Natural killer cell treated with Interleukin-12 subunit alpha and Interleukin-12 subunit beta and Interleukin-15 and Interleukin-18, amount 100 ng/mL, for 72 hours (primary cell): ENCODE measurements at regions not wholly inside any gene's neighbourhood (a gene's known extent, or its start where the extent isn't known, plus 50 kb on each side); places are given as distances from the start of the nearest gene placed in this dataset.

Experiments
- ATAC-seq, 2 donors: fragments of 150-1000 bp; cut with Tn5 transposase in 1 of 2; sonication (Bioruptor Pico), chemical (Tn5 transposase) in 1 of 2; 2 replicates each; pipeline ENCODE4 v1.10.0; 2021
- DNase-seq: peaks from one replicate; pipeline ENCODE4 v3.0.0; 2022; ENCODE audit warnings: low spot score
- H3K27ac Mint-ChIP-seq, 2 donors: 1 replicate in 1 of 2; 2 replicates in 1 of 2; pipeline ENCODE4 v1.8.0; 2022; ENCODE audit warnings: mixed read lengths in 2 of 2, mild to moderate bottlenecking in 1 of 2, moderate library complexity in 1 of 2
- H3K27me3 Mint-ChIP-seq, 2 donors: 1 replicate in 1 of 2; 2 replicates in 1 of 2; pipeline ENCODE4 v1.8.0; 2022; ENCODE audit warnings: mixed read lengths in 2 of 2
- H3K36me3 Mint-ChIP-seq: one replicate; pipeline ENCODE4 v1.8.0; 2022; ENCODE audit warnings: mixed read lengths
- H3K4me1 Mint-ChIP-seq, 2 donors: 1 replicate in 1 of 2; 2 replicates in 1 of 2; pipeline ENCODE4 v1.8.0; 2022; ENCODE audit warnings: low read depth in 2 of 2, mixed read lengths in 2 of 2, mild to moderate bottlenecking in 1 of 2
- H3K4me3 Mint-ChIP-seq: one replicate; pipeline ENCODE4 v1.8.0; 2022; ENCODE audit warnings: mixed read lengths
- H3K9me3 Mint-ChIP-seq: 2 replicates; pipeline ENCODE4 v1.8.0; 2022; ENCODE audit warnings: mixed read lengths

DNA sequence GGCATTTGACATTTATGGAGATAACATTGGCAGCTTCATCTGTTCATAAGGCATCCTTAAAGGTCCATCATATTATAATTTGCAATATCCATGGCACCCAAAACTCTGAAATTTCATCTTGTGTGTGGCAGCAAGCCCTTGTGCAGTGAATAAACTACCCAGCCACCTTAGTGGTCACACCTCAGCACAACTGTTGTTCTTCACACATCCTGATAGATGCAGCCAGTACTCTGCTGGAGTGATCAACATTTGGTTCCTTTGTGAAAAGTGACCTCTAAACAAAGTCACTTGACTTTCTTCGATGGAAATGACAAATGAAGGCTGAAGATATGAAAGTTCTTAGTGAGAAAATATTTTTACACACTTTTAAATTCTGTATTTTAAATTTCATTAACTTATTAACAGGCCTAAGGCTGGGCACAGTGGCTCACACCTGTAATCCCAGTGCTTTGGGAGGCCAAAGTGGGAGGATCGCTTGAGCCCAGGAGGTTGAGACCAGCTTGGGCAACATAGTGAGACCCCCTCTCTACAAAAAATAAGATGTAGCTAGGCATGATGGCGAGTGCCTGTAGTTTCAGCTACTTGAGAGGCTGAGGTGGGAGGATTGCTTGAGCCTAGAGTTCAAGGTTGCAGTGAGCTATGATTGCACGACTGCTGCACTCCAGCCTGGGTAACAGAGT, 161.4 kb downstream of the SPRY1 start:
- Mint-ChIP-seq H3K27ac (no peak overlapping the region), H3K9me3 (no peaks in the 10 kb centered on the region), H3K4me1 (peaks cover 10 to 11% of the 10 kb centered on the region in 2 donors), H3K27me3 (no peaks in the 10 kb centered on the region), H3K36me3 (no peaks in the 10 kb centered on the region), H3K4me3 (no peak overlapping the region)
- DNase-seq (no peak), ATAC-seq (no peak)

DNA sequence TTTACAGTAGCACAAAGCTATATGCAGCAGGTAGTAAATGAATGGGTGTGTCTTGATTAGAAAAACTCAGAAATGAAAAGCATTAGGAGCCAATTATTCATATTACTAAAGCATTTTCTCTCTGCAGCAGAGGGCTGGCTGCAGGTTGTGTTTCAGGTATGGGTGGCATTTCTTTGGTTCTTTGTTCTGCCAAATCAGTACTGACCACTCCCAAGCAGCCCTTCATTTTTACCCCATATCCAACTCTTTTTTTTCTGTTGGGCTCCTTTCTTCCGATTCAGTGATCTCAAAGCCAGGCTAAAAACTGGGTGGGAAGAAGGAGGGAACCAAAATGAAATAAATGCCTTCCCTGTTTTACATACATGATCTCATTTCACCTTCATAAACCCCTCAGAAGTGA, 162.3 kb downstream of the SPRY1 start:
- no peak overlapping the region for H3K4me3 Mint-ChIP-seq
- H3K36me3 Mint-ChIP-seq, result no peaks in the 10 kb centered on the region
- H3K27ac Mint-ChIP-seq, result no peak overlapping the region
- peaks cover 3% of the 10 kb centered on the region in 2 donors for H3K4me1 Mint-ChIP-seq
- no peak for DNase-seq
- no peak for ATAC-seq
- no peaks in the 10 kb centered on the region for H3K27me3 Mint-ChIP-seq
- no peaks in the 10 kb centered on the region for H3K9me3 Mint-ChIP-seq

DNA sequence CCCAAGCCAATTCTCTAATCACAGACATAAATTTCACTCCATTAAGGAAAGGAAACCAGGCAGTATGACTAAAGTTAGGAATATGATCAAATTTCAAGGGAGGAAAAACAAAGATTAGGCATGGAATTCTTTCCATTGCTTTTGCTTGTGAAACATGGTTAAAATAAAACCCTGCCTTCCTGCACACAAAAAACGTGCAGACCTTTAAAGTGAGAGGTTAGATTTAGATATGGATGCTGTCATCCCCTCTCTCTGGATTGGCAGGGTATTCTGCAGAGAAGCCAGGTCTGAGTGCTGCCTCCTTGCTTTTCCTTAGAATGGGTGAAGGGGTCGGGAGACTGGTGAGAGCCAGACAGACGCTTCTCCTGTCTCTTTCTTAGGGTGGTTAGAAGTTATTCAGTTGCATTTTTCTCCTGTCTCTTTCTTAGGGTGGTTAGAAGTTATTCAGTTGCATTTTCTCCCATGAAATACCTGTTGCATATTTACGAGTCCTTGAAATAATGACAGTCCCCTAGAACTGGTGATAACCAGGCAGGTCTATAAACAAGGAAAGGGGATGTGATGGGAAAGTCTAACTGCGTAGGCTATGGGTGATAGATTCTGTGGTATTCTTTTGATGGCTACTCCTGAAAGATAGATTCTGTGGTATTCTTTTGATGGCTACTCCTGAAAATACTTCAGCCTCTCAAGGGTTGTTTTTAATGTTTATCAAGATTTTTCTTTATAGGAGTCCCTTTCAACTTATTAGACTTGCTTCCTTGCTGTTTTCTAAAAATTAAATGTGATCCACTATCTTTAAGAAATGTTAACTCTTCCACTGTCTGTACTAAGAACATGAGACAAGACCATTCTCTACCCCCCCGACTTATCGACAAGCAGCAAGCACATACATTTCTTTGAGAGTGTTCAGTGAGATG, 163.6 kb downstream of the SPRY1 start:
- Mint-ChIP-seq H3K4me3 (no peak overlapping the region), H3K4me1 (peaks cover 6 to 7% of the 10 kb centered on the region in 2 donors), H3K36me3 (no peaks in the 10 kb centered on the region), H3K9me3 (no peaks in the 10 kb centered on the region), H3K27ac (no peak overlapping the region), H3K27me3 (no peaks in the 10 kb centered on the region)
- no peak for ATAC-seq
- no peak for DNase-seq

GRCh38 chr4:123561525-123561924, 164.9 kb downstream of the SPRY1 start:
- Mint-ChIP-seq H3K36me3 (peaks cover 1% of the 10 kb centered on the region), H3K4me3 (no peak overlapping the region), H3K27ac (no peak overlapping the region), H3K9me3 (no peaks in the 10 kb centered on the region), H3K27me3 (peaks cover 0 to 3% of the 10 kb centered on the region in 2 donors), H3K4me1 (peaks cover 6 to 7% of the 10 kb centered on the region in 2 donors)
- ATAC-seq (no peak), DNase-seq (no peak)

GRCh38 chr4:123562994-123563750, 166.6 kb downstream of the SPRY1 start:
- Mint-ChIP-seq H3K36me3 (peaks cover 13% of the 10 kb centered on the region), H3K9me3 (no peaks in the 10 kb centered on the region), H3K27me3 (peaks cover 0 to 3% of the 10 kb centered on the region in 2 donors), H3K27ac (no peak overlapping the region), H3K4me3 (no peak overlapping the region), H3K4me1 (peaks cover 6 to 7% of the 10 kb centered on the region in 2 donors)
- ATAC-seq (no peak), DNase-seq (no peak)

GRCh38 chr4:123564758-123565346, 168.3 kb downstream of the SPRY1 start:
- Mint-ChIP-seq H3K9me3 (no peaks in the 10 kb centered on the region), H3K27ac (peak overlapping the region in 1 of 2 donors; percentile 4)
- peak; percentile 95 to 97 for ATAC-seq

DNA sequence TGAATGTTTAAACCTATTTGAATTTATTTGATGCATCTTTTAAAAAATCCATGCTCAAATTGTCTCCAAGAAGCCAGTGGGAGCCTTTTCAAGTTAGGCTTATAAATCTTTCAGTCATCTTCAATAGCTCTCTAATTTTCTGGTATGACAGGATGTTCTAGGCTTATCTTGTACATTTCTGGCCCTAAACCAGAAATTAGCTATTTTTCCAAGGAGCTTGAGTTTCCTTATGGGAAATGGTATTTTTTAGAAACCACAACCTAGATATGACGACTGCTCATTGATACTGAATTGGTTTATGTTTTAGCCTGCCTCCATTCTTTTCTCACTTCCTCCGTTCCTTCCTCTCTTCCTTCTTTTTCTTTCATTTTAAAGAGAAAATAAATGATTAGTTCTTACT, 172.3 kb downstream of the SPRY1 start:
- no peak for DNase-seq

More at GRCh38 chr4:123564758-123565346, 168.3 kb downstream of the SPRY1 start:
- Mint-ChIP-seq H3K36me3 (peaks cover 13% of the 10 kb centered on the region), H3K27me3 (peaks cover 0 to 3% of the 10 kb centered on the region in 2 donors), H3K4me1 (peaks cover 6 to 7% of the 10 kb centered on the region in 2 donors), H3K4me3 (no peak overlapping the region)
- DNase-seq, result peak; percentile 68

DNA sequence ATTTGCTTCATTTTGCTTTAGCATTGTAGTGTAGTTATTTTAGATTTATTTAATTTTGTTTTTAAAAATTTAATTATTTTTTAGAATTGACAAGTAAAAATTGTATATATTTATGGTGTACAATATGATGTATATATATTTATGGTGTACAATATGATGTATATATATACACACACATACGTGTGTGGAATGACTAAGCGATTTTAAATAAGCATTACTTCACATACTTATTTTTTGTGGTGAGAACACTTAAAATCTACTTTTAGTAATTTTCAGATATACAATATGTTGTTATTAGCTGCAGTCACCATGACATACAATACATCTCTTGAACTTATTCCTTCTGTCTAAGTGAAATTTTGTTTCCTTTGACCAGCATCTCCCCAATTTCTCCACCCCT, 172.9 kb downstream of the SPRY1 start:
- Mint-ChIP-seq H3K9me3 (no peaks in the 10 kb centered on the region), H3K4me3 (no peak overlapping the region), H3K27ac (no peak overlapping the region), H3K36me3 (peaks cover 13% of the 10 kb centered on the region), H3K27me3 (peaks cover 0 to 3% of the 10 kb centered on the region in 2 donors), H3K4me1 (peaks cover 6 to 8% of the 10 kb centered on the region in 2 donors)
- DNase-seq (no peak), ATAC-seq (no peak)

More for the DNA sequence above, 172.3 kb downstream of the SPRY1 start:
- Mint-ChIP-seq H3K4me3 (no peak overlapping the region), H3K4me1 (peaks cover 6 to 7% of the 10 kb centered on the region in 2 donors), H3K27ac (no peak overlapping the region), H3K27me3 (peaks cover 0 to 3% of the 10 kb centered on the region in 2 donors), H3K9me3 (no peaks in the 10 kb centered on the region), H3K36me3 (peaks cover 13% of the 10 kb centered on the region)
- ATAC-seq, result no peak

- H3K4me3 Mint-ChIP-seq, result no peak overlapping the region
- no peaks in the 10 kb centered on the region for H3K36me3 Mint-ChIP-seq
- DNase-seq, result no peak
- H3K27ac Mint-ChIP-seq, result peak overlapping the region in 1 of 2 donors; percentile 24
- no peaks in the 10 kb centered on the region for H3K27me3 Mint-ChIP-seq
- peaks cover 9 to 11% of the 10 kb centered on the region in 2 donors for H3K4me1 Mint-ChIP-seq
- no peaks in the 10 kb centered on the region for H3K9me3 Mint-ChIP-seq
- no peak for ATAC-seq
Measured at GRCh38 chr4:123573866-123574508, 177.4 kb downstream of the SPRY1 start.

DNA sequence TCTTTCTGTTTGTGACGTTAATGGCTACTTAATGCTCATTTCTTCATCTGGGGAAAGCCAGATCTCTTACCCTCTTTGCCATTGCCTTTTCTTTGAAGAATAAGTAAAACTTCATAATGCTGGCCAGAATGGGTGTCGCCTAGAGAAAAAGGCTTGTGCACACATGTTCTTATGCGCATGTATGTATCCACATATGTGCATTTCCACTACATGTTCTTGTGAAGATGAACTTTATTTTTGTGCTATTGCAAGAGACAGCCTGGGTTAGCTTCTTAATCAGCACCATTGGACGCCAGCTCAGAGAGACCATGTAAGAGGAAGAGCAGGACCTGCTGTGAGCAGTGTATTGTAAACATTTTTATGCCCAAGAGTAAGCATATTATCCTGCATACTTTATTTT, 178.7 kb downstream of the SPRY1 start:
- H3K27ac Mint-ChIP-seq, result peak overlapping the region in 1 of 2 donors; percentile 28
- no peak for ATAC-seq
- H3K4me1 Mint-ChIP-seq, result peaks cover 9 to 11% of the 10 kb centered on the region in 2 donors
- DNase-seq, result no peak
- peaks cover 2% of the 10 kb centered on the region for H3K36me3 Mint-ChIP-seq
- H3K4me3 Mint-ChIP-seq, result no peak overlapping the region
- no peaks in the 10 kb centered on the region for H3K9me3 Mint-ChIP-seq
- H3K27me3 Mint-ChIP-seq, result no peaks in the 10 kb centered on the region

GRCh38 chr4:123577225-123577906, 180.8 kb downstream of the SPRY1 start:
- ATAC-seq (no peak), DNase-seq (no peak)
- Mint-ChIP-seq H3K9me3 (peaks cover 12% of the 10 kb centered on the region), H3K27me3 (no peaks in the 10 kb centered on the region), H3K4me1 (peaks cover 9 to 11% of the 10 kb centered on the region in 2 donors), H3K4me3 (no peak overlapping the region), H3K27ac (peak overlapping the region in 1 of 2 donors; percentile 1), H3K36me3 (peaks cover 15% of the 10 kb centered on the region)

DNA sequence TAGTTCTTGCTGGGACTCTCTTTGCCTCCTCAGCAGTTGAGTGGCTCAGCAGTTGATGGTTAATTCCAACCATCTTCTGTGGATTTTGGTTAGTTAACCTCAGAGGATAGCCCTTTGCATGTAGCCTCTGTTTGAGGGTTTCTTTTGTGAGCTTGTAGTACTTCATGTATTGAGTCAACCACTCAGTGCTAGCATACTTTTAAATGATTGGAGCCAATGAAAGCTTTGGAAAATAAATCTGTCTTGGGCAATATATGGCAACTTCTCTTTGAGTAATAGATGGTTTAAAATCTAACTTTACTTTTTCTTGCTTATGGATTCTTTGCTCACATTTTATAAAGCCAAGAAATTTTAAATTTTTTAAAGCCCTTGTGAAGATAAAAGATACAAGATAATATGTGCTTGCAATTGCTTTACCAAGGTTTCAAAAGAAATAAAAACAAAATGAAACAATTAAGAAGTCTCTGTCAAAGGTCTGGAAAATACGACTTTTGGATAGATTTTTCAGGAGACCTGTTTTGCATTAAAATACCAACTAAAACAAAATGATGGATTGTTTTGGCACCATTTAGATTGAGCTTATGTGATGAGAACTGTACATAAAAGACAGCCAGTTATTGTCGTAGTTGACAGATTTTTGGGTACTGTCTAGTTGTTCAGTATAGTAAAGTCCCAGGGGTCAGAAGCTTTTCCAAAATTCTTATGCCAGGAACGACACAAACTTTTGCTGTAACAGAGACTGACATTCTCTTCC, 181.9 kb downstream of the SPRY1 start:
- H3K4me3 Mint-ChIP-seq, result no peak overlapping the region
- H3K36me3 Mint-ChIP-seq, result peaks cover 15% of the 10 kb centered on the region
- H3K4me1 Mint-ChIP-seq, result peaks cover 9 to 11% of the 10 kb centered on the region in 2 donors
- no peak for DNase-seq
- H3K27ac Mint-ChIP-seq, result no peak overlapping the region
- H3K9me3 Mint-ChIP-seq, result peaks cover 12% of the 10 kb centered on the region
- no peaks in the 10 kb centered on the region for H3K27me3 Mint-ChIP-seq
- ATAC-seq, result no peak
